ENCODE measurements at regions not wholly inside any gene's neighbourhood (a gene's known extent, or its start where the extent isn't known, plus 50 kb on each side); places are given as distances from the start of the nearest gene placed in this dataset.
"Not testable (repeated sequence)": the region's sequence is repeated elsewhere in the genome, so short reads cannot be mapped to it uniquely, and the experiment has no call there.

GRCh38 chr4:123176605-123177004, 220.0 kb upstream of the SPRY1 start:
- WGBS, result 60% methylated on average over 2 of the region's 2 CpGs
- H3K36me3 ChIP-seq, result no peaks in the 10 kb centered on the region
- no peaks in the 10 kb centered on the region for H3K4me1 ChIP-seq
- intact Hi-C loops (cut with DNase I), result no loop called here
- no peak overlapping the region for H3K4me3 ChIP-seq
- no peak for DNase-seq (ENCODE audit: extremely low spot score)
- H3K27ac ChIP-seq (replicated peaks in 1 of 4), result no peak overlapping the region
- TF ChIP-seq EP300 (IDR thresholded peaks at IDR 0.05), result no peak
- TF ChIP-seq POLR2A (IDR thresholded peaks at IDR 0.05; ENCODE audit: low read depth), result no peak
- TF ChIP-seq POLR2AphosphoS5 (IDR thresholded peaks at IDR 0.05), result no peak
- TF ChIP-seq CTCF (IDR thresholded peaks at IDR 0.05), result no peak
- no peaks in the 10 kb centered on the region for H3K9me3 ChIP-seq
- H3K27me3 ChIP-seq, result no peaks in the 10 kb centered on the region

- H3K9me3 ChIP-seq, result no peaks in the 10 kb centered on the region
- no peak overlapping the region for H3K27ac ChIP-seq (replicated peaks in 1 of 4)
- H3K27me3 ChIP-seq, result no peaks in the 10 kb centered on the region
- no peak for TF ChIP-seq POLR2AphosphoS5 (IDR thresholded peaks at IDR 0.05)
- no peak for TF ChIP-seq CTCF (IDR thresholded peaks at IDR 0.05)
- TF ChIP-seq POLR2A (IDR thresholded peaks at IDR 0.05; ENCODE audit: low read depth), result no peak
- no peak for TF ChIP-seq EP300 (IDR thresholded peaks at IDR 0.05)
- H3K36me3 ChIP-seq, result no peaks in the 10 kb centered on the region
- DNase-seq (ENCODE audit: extremely low spot score), result no peak
- H3K4me3 ChIP-seq, result no peak overlapping the region
- no peaks in the 10 kb centered on the region for H3K4me1 ChIP-seq
- intact Hi-C loops (cut with DNase I), result no loop called here
Observed at GRCh38 chr4:123182289-123182688, 214.3 kb upstream of the SPRY1 start.

- Histone ChIP-seq H3K4me1 (no peaks in the 10 kb centered on the region), H3K27me3 (no peaks in the 10 kb centered on the region), H3K36me3 (no peaks in the 10 kb centered on the region), H3K4me3 (no peak overlapping the region), H3K9me3 (no peaks in the 10 kb centered on the region), H3K27ac (replicated peaks in 1 of 4) (no peak overlapping the region)
- TF ChIP-seq CTCF (IDR thresholded peaks at IDR 0.05) (no peak), EP300 (IDR thresholded peaks at IDR 0.05) (no peak), POLR2AphosphoS5 (IDR thresholded peaks at IDR 0.05) (no peak), POLR2A (IDR thresholded peaks at IDR 0.05; ENCODE audit: low read depth) (no peak)
- 87% methylated on average over 1 of the region's 1 CpG for WGBS
- intact Hi-C loops (cut with DNase I), result no loop called here
- no peak for DNase-seq (ENCODE audit: extremely low spot score)
Observed at GRCh38 chr4:123183308-123183707, 213.3 kb upstream of the SPRY1 start.

- H3K4me3 ChIP-seq; H3K9me3 ChIP-seq; H3K27ac ChIP-seq (replicated peaks in 1 of 4); H3K4me1 ChIP-seq; H3K36me3 ChIP-seq; H3K27me3 ChIP-seq; intact Hi-C loops (cut with DNase I); DNase-seq (ENCODE audit: extremely low spot score): not testable (repeated sequence)
- whole genome bisulfite sequencing, result 93% methylated on average over 2 of the region's 2 CpGs
Observed at GRCh38 chr4:123183754-123184153, 212.8 kb upstream of the SPRY1 start.

GRCh38 chr4:123186731-123187130, 209.9 kb upstream of the SPRY1 start:
- Histone ChIP-seq H3K9me3 (no peaks in the 10 kb centered on the region), H3K36me3 (no peaks in the 10 kb centered on the region), H3K4me3 (no peak overlapping the region), H3K27me3 (no peaks in the 10 kb centered on the region), H3K27ac (replicated peaks in 1 of 4) (no peak overlapping the region), H3K4me1 (no peaks in the 10 kb centered on the region)
- intact Hi-C loops (cut with DNase I), result no loop called here
- TF ChIP-seq POLR2AphosphoS5 (IDR thresholded peaks at IDR 0.05) (no peak), POLR2A (IDR thresholded peaks at IDR 0.05; ENCODE audit: low read depth) (no peak), CTCF (IDR thresholded peaks at IDR 0.05) (no peak), EP300 (IDR thresholded peaks at IDR 0.05) (no peak)
- no peak for DNase-seq (ENCODE audit: extremely low spot score)
- 100% methylated on average over 1 of the region's 1 CpG for WGBS

Data from esophagus muscularis mucosa (tissue), 4 donors.